ENCODE measurements at regions not wholly inside any gene's neighbourhood (a gene's known extent, or its start where the extent isn't known, plus 50 kb on each side); places are given as distances from the start of the nearest gene placed in this dataset.

DNA sequence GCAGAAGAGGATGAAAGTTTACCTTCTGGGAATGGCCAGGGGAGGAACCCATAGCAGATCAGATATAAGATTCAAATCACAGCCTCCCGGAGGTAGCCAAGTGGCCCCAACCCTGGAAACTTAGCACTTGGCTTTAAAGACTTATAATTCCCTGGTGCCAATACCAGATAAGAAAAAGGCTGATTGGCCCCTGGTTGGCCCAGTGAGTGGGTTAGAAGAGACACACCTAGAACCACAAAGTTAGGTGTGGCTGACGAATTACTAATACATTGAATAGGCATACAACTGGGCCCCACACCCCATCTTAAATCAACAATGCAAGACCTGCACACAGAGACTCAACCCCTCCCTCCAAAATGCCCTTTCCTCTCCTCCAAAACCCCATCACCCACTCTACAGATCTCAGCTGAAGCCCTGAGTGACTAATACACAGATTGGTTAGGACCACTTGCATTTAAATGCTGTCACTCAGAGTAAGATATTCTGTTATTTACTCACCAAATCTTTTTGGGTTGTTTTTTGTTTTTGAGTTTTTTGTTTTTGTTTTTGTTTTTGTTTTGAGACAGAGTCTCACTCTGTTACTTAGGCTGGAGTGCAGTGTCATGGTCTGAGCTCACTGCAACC lies 315.4 kb upstream of the JARID2 start:
- H3K4me3 ChIP-seq = no peak overlapping the region
- no peaks in the 10 kb centered on the region for H3K9me3 ChIP-seq (ENCODE audit: low read depth)
- no peak overlapping the region for H3K27ac ChIP-seq
- no peak for DNase-seq (ENCODE audit: low spot score)
- no peaks in the 10 kb centered on the region for H3K9me2 ChIP-seq (replicated peaks; ENCODE audit: insufficient read depth)
- TF ChIP-seq EZH2 (IDR thresholded peaks at IDR 0.05; ENCODE audit: borderline replicate concordance) (no peak), EZH2phosphoT487 (IDR thresholded peaks at IDR 0.05; ENCODE audit: low read depth, severe bottlenecking, unreplicated experiment) (no peak)
- TF ChIP-seq, protein P1, sequence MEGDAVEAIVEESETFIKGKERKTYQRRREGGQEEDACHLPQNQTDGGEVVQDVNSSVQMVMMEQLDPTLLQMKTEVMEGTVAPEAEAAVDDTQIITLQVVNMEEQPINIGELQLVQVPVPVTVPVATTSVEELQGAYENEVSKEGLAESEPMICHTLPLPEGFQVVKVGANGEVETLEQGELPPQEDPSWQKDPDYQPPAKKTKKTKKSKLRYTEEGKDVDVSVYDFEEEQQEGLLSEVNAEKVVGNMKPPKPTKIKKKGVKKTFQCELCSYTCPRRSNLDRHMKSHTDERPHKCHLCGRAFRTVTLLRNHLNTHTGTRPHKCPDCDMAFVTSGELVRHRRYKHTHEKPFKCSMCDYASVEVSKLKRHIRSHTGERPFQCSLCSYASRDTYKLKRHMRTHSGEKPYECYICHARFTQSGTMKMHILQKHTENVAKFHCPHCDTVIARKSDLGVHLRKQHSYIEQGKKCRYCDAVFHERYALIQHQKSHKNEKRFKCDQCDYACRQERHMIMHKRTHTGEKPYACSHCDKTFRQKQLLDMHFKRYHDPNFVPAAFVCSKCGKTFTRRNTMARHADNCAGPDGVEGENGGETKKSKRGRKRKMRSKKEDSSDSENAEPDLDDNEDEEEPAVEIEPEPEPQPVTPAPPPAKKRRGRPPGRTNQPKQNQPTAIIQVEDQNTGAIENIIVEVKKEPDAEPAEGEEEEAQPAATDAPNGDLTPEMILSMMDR (IDR thresholded peaks at IDR 0.05; ENCODE audit: poor library complexity) = no peak
- WGBS (ENCODE audit: low lambda C conversion rate, missing lambda C conversion rate) = 72% methylated on average over 2 of the region's 2 CpGs
- no peak overlapping the region for H3K4me2 ChIP-seq
- H4K20me1 ChIP-seq (ENCODE audit: insufficient read depth, poor library complexity, severe bottlenecking) = no peaks in the 10 kb centered on the region
- peaks cover 1% of the 10 kb centered on the region for H3K4me1 ChIP-seq (ENCODE audit: insufficient read depth)
- no peaks in the 10 kb centered on the region for H3K36me3 ChIP-seq (replicated peaks; ENCODE audit: insufficient read depth, low read depth)
- no peak overlapping the region for H2AFZ ChIP-seq
- no peaks in the 10 kb centered on the region for H3K79me2 ChIP-seq
- no peaks in the 10 kb centered on the region for H3K27me3 ChIP-seq

DNA sequence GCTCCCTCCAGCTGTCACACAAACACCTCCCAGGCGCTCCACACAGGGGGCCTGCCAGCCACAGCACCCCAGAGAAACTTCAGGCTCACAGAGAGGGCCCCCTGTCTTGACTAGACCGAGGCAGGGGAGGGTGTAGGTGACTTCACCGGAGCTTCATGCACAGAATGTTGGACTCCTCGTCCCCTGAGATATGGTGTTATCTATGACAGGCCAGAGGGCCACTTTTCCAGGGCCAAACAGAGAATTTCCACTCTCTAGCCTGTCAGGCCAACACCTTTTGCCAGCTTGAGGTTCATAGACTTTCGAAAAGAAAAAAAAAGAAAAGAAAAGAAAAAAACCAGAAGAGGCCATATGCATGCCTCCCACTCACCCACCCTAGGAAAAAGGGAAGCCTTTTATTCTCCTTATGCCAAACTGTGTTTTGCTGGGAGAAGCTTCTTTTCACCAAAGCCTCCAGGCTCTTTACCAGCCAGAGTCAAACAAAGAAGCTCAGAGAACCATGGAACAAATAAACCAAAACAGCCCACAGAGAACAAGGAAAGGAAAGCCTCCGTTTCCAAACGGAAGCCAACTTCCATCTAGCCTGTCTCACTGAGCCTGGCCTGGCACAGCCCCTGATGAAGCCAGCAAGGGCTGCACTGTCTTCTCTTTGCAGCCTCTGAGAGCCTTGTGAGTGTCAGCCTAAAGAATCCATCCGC lies 313.2 kb upstream of the JARID2 start:
- 76% methylated on average over 8 of the region's 8 CpGs for WGBS (ENCODE audit: low lambda C conversion rate, missing lambda C conversion rate)
- TF ChIP-seq, protein P1 (IDR thresholded peaks at IDR 0.05; ENCODE audit: poor library complexity) = no peak
- TF ChIP-seq EZH2 (IDR thresholded peaks at IDR 0.05; ENCODE audit: borderline replicate concordance) = no peak
- no peak for TF ChIP-seq EZH2phosphoT487 (IDR thresholded peaks at IDR 0.05; ENCODE audit: low read depth, severe bottlenecking, unreplicated experiment)
- no peak for DNase-seq (ENCODE audit: low spot score)

DNA sequence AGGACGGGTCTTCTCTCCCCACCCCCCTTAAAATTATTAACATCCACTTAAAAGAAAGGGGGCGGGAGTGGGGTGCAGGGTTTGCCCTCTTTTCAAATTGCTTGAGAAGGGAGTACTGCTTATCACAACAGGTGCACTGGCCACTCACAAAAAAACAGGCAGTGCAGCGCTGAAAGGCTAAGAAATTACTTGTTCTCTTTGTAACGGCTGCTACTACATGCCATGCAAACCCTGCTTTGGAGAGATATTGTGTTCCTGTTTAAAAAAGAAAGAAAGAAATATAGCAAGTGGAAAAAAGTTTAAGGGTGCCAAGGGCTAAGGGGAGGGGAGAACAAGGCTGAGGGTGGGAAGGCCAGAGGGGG lies 312.7 kb upstream of the JARID2 start:
- 79% methylated on average over 4 of the region's 4 CpGs for WGBS (ENCODE audit: low lambda C conversion rate, missing lambda C conversion rate)
- H3K9me2 ChIP-seq (replicated peaks; ENCODE audit: insufficient read depth) = no peaks in the 10 kb centered on the region
- H3K79me2 ChIP-seq = no peaks in the 10 kb centered on the region
- H3K27ac ChIP-seq = no peak overlapping the region
- H3K9me3 ChIP-seq (ENCODE audit: low read depth) = no peaks in the 10 kb centered on the region
- H3K27me3 ChIP-seq = no peaks in the 10 kb centered on the region
- no peaks in the 10 kb centered on the region for H3K4me1 ChIP-seq (ENCODE audit: insufficient read depth)
- no peak for DNase-seq (ENCODE audit: low spot score)
- no peak overlapping the region for H3K4me3 ChIP-seq
- H4K20me1 ChIP-seq (ENCODE audit: insufficient read depth, poor library complexity, severe bottlenecking) = no peaks in the 10 kb centered on the region
- no peak overlapping the region for H3K4me2 ChIP-seq
- TF ChIP-seq EZH2 (IDR thresholded peaks at IDR 0.05; ENCODE audit: borderline replicate concordance) (no peak), EZH2phosphoT487 (IDR thresholded peaks at IDR 0.05; ENCODE audit: low read depth, severe bottlenecking, unreplicated experiment) (no peak)
- TF ChIP-seq, protein P1 (IDR thresholded peaks at IDR 0.05; ENCODE audit: poor library complexity) = no peak
- H3K36me3 ChIP-seq (replicated peaks; ENCODE audit: insufficient read depth, low read depth) = no peaks in the 10 kb centered on the region
- no peak overlapping the region for H2AFZ ChIP-seq

More for the DNA sequence above, 313.2 kb upstream of the JARID2 start:
- Histone ChIP-seq H3K4me3 (no peak overlapping the region), H3K9me3 (ENCODE audit: low read depth) (no peaks in the 10 kb centered on the region), H3K27ac (no peak overlapping the region), H3K27me3 (no peaks in the 10 kb centered on the region), H3K4me2 (no peak overlapping the region), H4K20me1 (ENCODE audit: insufficient read depth, poor library complexity, severe bottlenecking) (no peaks in the 10 kb centered on the region), H3K9me2 (replicated peaks; ENCODE audit: insufficient read depth) (no peaks in the 10 kb centered on the region), H3K36me3 (replicated peaks; ENCODE audit: insufficient read depth, low read depth) (no peaks in the 10 kb centered on the region), H2AFZ (no peak overlapping the region), H3K4me1 (ENCODE audit: insufficient read depth) (no peaks in the 10 kb centered on the region), H3K79me2 (no peaks in the 10 kb centered on the region)
